Neural crest cell (in vitro differentiated cells): ENCODE measurements at regions not wholly inside any gene's neighbourhood (a gene's known extent, or its start where the extent isn't known, plus 50 kb on each side); places are given as distances from the start of the nearest gene placed in this dataset.
"Not testable (repeated sequence)": the region's sequence is repeated elsewhere in the genome, so short reads cannot be mapped to it uniquely, and the experiment has no call there.

Source experiments
- DNase-seq: peaks from one replicate; pipeline ENCODE4 v3.0.0; 2021; ENCODE audit warnings: low read depth, mixed read lengths, low spot score
- H3K27ac Mint-ChIP-seq: one replicate; pipeline ENCODE4 v1.8.0; 2021; ENCODE audit warnings: mild to moderate bottlenecking, mixed read lengths; ENCODE audit not compliant: unreplicated experiment
- H3K27me3 Mint-ChIP-seq: 2 replicates; pipeline ENCODE4 v1.8.0; 2021; ENCODE audit warnings: low read depth, mild to moderate bottlenecking, mixed read lengths
- H3K36me3 Mint-ChIP-seq: 2 replicates; pipeline ENCODE4 v1.8.0; 2021; ENCODE audit warnings: low read depth, mild to moderate bottlenecking, mixed read lengths
- H3K4me1 Mint-ChIP-seq: 2 replicates; pipeline ENCODE4 v1.8.0; 2021; ENCODE audit warnings: mixed read lengths
- H3K4me3 Mint-ChIP-seq: one replicate; pipeline ENCODE4 v1.8.0; 2021; ENCODE audit warnings: mild to moderate bottlenecking, mixed read lengths
- H3K9me3 Mint-ChIP-seq: 2 replicates; pipeline ENCODE4 v1.8.0; 2021; ENCODE audit warnings: mixed read lengths
- CTCF ChIP-seq: fragments of 200-600 bp; sonication (generic); conservative IDR thresholded peaks from 2 replicates; pipeline ENCODE4 v1.5.0; 2021; ENCODE audit warnings: antibody characterized with exemption, mild to moderate bottlenecking

GRCh38 chr18:66874812-66875474, 271.1 kb upstream of the CDH19 start:
- Mint-ChIP-seq H3K4me3 (no peak overlapping the region), H3K27ac (no peak overlapping the region), H3K27me3 (no peaks in the 10 kb centered on the region), H3K9me3 (peaks cover 2% of the 10 kb centered on the region), H3K4me1 (peaks cover 8% of the 10 kb centered on the region), H3K36me3 (no peaks in the 10 kb centered on the region)
- no peak for DNase-seq
- no peak for TF ChIP-seq CTCF

GRCh38 chr18:66874375-66874774, 270.5 kb upstream of the CDH19 start:
- H3K27ac Mint-ChIP-seq: no peak overlapping the region
- TF ChIP-seq CTCF: no peak
- H3K27me3 Mint-ChIP-seq: no peaks in the 10 kb centered on the region
- DNase-seq: no peak
- no peak overlapping the region for H3K4me3 Mint-ChIP-seq
- peaks cover 8% of the 10 kb centered on the region for H3K4me1 Mint-ChIP-seq
- H3K36me3 Mint-ChIP-seq: no peaks in the 10 kb centered on the region
- H3K9me3 Mint-ChIP-seq: peaks cover 2% of the 10 kb centered on the region

- no peak for DNase-seq
- Mint-ChIP-seq H3K27me3 (no peaks in the 10 kb centered on the region), H3K4me1 (peaks cover 8% of the 10 kb centered on the region), H3K9me3 (peaks cover 2% of the 10 kb centered on the region), H3K27ac (no peak overlapping the region), H3K36me3 (no peaks in the 10 kb centered on the region), H3K4me3 (no peak overlapping the region)
- TF ChIP-seq CTCF: no peak
Measured at GRCh38 chr18:66873899-66874298, 270.0 kb upstream of the CDH19 start.

GRCh38 chr18:66872277-66872676, 268.4 kb upstream of the CDH19 start:
- Mint-ChIP-seq H3K36me3 (no peaks in the 10 kb centered on the region), H3K27ac (no peak overlapping the region), H3K9me3 (peaks cover 2% of the 10 kb centered on the region), H3K4me3 (no peak overlapping the region), H3K4me1 (peaks cover 8% of the 10 kb centered on the region), H3K27me3 (no peaks in the 10 kb centered on the region)
- DNase-seq: no peak
- peak; percentile 59 for TF ChIP-seq CTCF

- no peaks in the 10 kb centered on the region for H3K27me3 Mint-ChIP-seq
- H3K4me1 Mint-ChIP-seq: peaks cover 8% of the 10 kb centered on the region
- no peak overlapping the region for H3K27ac Mint-ChIP-seq
- H3K9me3 Mint-ChIP-seq: no peaks in the 10 kb centered on the region
- DNase-seq: no peak
- H3K4me3 Mint-ChIP-seq: no peak overlapping the region
- TF ChIP-seq CTCF: no peak
- H3K36me3 Mint-ChIP-seq: no peaks in the 10 kb centered on the region
Measured at GRCh38 chr18:66867653-66868052, 263.8 kb upstream of the CDH19 start.

- not testable (repeated sequence) for H3K27ac Mint-ChIP-seq
Measured at GRCh38 chr18:66866427-66866940, 262.6 kb upstream of the CDH19 start.

More at GRCh38 chr18:66866427-66866940, 262.6 kb upstream of the CDH19 start:
- not testable (repeated sequence) for DNase-seq, H3K9me3 Mint-ChIP-seq, H3K36me3 Mint-ChIP-seq, H3K4me1 Mint-ChIP-seq, H3K4me3 Mint-ChIP-seq, H3K27me3 Mint-ChIP-seq
